PFSK-1 (cell line): ENCODE measurements at regions not wholly inside any gene's neighbourhood (a gene's known extent, or its start where the extent isn't known, plus 50 kb on each side); places are given as distances from the start of the nearest gene placed in this dataset.

Experiments used
- FOXP2 ChIP-seq: optimal IDR thresholded peaks from 2 replicates; pipeline ENCODE3; 2011; ENCODE audit warnings: borderline replicate concordance, control low read depth, inconsistent platforms; ENCODE audit not compliant: insufficient read depth; ENCODE audit errors: extremely low read length, extremely low read depth
- POLR2AphosphoS5 ChIP-seq: IDR thresholded peaks from 2 replicates; pipeline ENCODE4 v1.6.1; 2012; ENCODE audit warnings: low read depth, mild to moderate bottlenecking, control low read depth, low read length, moderate library complexity
- REST ChIP-seq, 2 experiments: IDR thresholded peaks; 2 replicates each; pipeline versions ENCODE4 v1.6.1 to v1.8.0; 2011 to 2012; ENCODE audit warnings: low read depth in 2 of 2, low read length in 2 of 2, control low read depth in 1 of 2, inconsistent platforms in 1 of 2, mild to moderate bottlenecking in 1 of 2, moderate library complexity in 1 of 2; ENCODE audit not compliant: insufficient read depth in 1 of 2
- SIN3A ChIP-seq: IDR thresholded peaks from 2 replicates; pipeline ENCODE4 v1.6.1; 2012; ENCODE audit warnings: mild to moderate bottlenecking, low read length, moderate library complexity, borderline replicate concordance; ENCODE audit not compliant: insufficient read depth
- TAF1 ChIP-seq: IDR thresholded peaks from 2 replicates; pipeline ENCODE4 v1.6.1; 2012; ENCODE audit warnings: low read length, control low read depth, borderline replicate concordance; ENCODE audit not compliant: insufficient read depth

DNA sequence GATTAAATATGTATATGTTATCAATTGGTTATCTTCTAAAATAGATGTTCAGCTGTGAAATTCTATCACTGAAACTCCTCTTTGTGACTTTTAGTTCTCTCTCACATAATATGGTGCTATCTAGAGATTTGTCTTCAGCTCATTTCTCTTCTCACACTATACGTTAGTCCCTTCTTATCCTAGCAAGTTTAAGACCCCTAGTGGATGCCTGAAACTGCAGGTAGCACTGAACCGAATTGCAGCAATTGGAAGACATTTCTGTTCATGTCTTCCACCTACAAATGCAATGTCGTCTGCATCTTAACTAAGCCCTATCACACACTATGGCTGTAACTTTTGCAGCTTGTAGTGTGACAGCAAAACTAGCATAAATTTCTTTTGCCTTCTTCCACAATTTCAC lies 442.7 kb upstream of the POM121L12 start:
- no peak for TF ChIP-seq REST (IDR thresholded peaks at IDR 0.05; ENCODE audit: insufficient read depth in 1 of 2, low read depth in 2 of 2, low read length in 2 of 2)
- no peak for TF ChIP-seq FOXP2
- no peak for TF ChIP-seq TAF1
- TF ChIP-seq POLR2AphosphoS5 = no peak
- TF ChIP-seq SIN3A = no peak

GRCh38 chr7:52586704-52587103 lies 448.7 kb upstream of the POM121L12 start:
- no peak for TF ChIP-seq TAF1
- no peak for TF ChIP-seq FOXP2
- TF ChIP-seq POLR2AphosphoS5 = no peak
- no peak for TF ChIP-seq REST (IDR thresholded peaks at IDR 0.05; ENCODE audit: insufficient read depth in 1 of 2, low read depth in 2 of 2, low read length in 2 of 2)

GRCh38 chr7:52584041-52584440 lies 451.4 kb upstream of the POM121L12 start:
- TF ChIP-seq SIN3A (no peak), POLR2AphosphoS5 (no peak), REST (IDR thresholded peaks at IDR 0.05; ENCODE audit: insufficient read depth in 1 of 2, low read depth in 2 of 2, low read length in 2 of 2) (no peak), TAF1 (no peak), FOXP2 (no peak)

DNA sequence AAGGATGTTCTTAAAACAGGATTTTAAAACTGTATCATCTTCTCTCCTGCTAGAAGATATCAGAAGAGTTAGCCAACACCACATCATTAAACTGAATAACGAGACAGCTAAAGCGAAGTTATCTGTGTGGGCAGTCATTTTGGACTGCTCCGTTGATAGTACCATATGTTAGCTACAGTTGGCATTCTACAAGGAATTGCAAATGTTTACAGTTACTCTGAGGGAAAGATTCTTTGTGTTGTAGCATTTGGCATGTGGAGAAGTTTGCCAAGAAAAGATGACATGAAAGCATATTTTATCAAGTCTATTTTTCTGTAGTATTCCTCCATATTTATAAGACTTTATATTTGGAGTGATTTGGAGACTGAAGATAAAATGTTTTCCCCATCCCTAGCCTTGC lies 464.4 kb upstream of the POM121L12 start:
- TF ChIP-seq POLR2AphosphoS5 = no peak
- no peak for TF ChIP-seq FOXP2
- TF ChIP-seq REST (IDR thresholded peaks at IDR 0.05; ENCODE audit: insufficient read depth in 1 of 2, low read depth in 2 of 2, low read length in 2 of 2) = no peak
- TF ChIP-seq SIN3A = no peak
- no peak for TF ChIP-seq TAF1

- TF ChIP-seq SIN3A = no peak
- no peak for TF ChIP-seq TAF1
- TF ChIP-seq POLR2AphosphoS5 = no peak
- TF ChIP-seq FOXP2 = no peak
- TF ChIP-seq REST (IDR thresholded peaks at IDR 0.05; ENCODE audit: insufficient read depth in 1 of 2, low read depth in 2 of 2, low read length in 2 of 2) = no peak
Observed at GRCh38 chr7:52569151-52569550, 466.3 kb upstream of the POM121L12 start.
